ENCODE measurements at regions not wholly inside any gene's neighbourhood (a gene's known extent, or its start where the extent isn't known, plus 50 kb on each side); places are given as distances from the start of the nearest gene placed in this dataset.
"Not testable (repeated sequence)": the region's sequence is repeated elsewhere in the genome, so short reads cannot be mapped to it uniquely, and the experiment has no call there.

- TF ChIP-seq CTCF (IDR thresholded peaks at IDR 0.05 in 4 of 5, conservative IDR thresholded peaks at IDR 0.05 in 1 of 5); POLR2A (IDR thresholded peaks at IDR 0.05): not testable (repeated sequence)
These were observed 587.1 kb downstream of the KCNT2 start for GRCh38 chr1:196021174-196021573.
